ENCODE measurements at regions not wholly inside any gene's neighbourhood (a gene's known extent, or its start where the extent isn't known, plus 50 kb on each side); places are given as distances from the start of the nearest gene placed in this dataset.
"Not testable (repeated sequence)": the region's sequence is repeated elsewhere in the genome, so short reads cannot be mapped to it uniquely, and the experiment has no call there.

DNA sequence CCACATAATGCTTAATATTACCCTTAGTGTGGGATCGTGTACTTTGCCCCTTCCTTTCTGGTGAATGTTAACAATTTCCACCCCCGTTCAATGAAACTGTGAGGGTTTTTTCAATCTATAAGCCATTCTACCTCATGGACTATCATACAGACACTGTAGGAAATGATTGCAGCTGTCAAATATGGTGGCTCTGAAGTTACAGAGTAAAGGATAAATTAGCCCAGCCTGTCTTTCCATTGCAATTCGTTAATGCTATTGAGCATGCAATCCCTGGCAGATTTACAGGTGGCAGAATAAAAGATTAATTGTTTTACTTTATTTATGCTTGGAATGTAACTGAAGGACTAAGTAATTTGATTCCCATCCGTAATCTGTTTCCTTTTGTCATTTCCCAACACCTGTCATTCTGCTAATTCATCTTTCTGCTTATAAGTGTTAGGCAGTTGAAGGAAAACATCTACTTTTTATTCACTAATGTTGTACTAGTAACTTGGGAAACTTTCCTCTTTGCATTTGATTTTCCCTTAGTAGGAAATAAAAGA, 1211.6 kb upstream of the LRRN3 start:
- in situ Hi-C loops (cut with HindIII; ENCODE audit: low sequenced_read_pairs), result no loop called here

DNA sequence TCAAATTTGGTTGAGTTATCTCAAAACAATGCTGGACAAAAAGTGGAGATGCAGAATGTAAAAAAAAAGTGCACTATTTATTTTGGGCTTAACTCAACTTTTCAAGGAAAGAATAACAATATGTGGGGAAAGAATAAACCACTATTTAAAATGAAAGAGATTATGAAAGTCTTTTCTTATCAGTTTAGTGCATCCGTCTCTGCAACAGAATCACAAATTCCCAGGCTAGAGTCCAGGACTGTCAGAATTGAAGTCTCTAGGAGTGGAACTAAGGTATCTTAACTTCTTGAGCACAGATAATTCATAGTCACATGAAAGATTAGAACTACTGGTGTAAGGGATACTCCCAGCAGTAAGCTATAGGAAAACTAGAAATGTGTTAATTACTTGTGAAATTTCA, 1200.3 kb upstream of the LRRN3 start:
- in situ Hi-C loops (cut with HindIII; ENCODE audit: low sequenced_read_pairs), result no loop called here

- in situ Hi-C loops (cut with HindIII; ENCODE audit: low sequenced_read_pairs), result no loop called here
These were observed 1197.7 kb upstream of the LRRN3 start for GRCh38 chr7:109893231-109893630.

- in situ Hi-C loops (cut with HindIII; ENCODE audit: low sequenced_read_pairs), result no loop called here
These were observed 1195.4 kb upstream of the LRRN3 start for GRCh38 chr7:109895536-109895935.

DNA sequence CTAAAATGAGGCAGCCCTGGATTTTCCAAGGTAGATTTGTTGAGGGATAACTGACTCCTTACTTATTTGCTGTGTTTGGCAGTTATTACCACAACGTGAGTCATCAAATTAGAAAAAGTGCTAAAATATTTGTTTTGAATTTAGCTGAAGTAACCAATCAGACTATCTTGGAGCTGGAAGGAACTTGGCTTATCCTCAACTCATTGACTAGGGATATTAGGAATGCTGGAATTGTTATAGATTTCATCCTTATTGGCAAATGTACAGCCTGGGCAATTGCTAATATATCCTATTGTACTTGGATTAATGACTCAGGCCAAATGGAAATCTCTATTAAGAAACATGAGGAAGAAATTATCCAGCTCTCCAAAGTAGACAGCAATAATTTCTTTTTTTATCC, 1189.0 kb upstream of the LRRN3 start:
- in situ Hi-C loops (cut with HindIII; ENCODE audit: low sequenced_read_pairs), result no loop called here

- in situ Hi-C loops (cut with HindIII; ENCODE audit: low sequenced_read_pairs), result not testable (repeated sequence)
These were observed 1185.4 kb upstream of the LRRN3 start for GRCh38 chr7:109905368-109906065.

DNA sequence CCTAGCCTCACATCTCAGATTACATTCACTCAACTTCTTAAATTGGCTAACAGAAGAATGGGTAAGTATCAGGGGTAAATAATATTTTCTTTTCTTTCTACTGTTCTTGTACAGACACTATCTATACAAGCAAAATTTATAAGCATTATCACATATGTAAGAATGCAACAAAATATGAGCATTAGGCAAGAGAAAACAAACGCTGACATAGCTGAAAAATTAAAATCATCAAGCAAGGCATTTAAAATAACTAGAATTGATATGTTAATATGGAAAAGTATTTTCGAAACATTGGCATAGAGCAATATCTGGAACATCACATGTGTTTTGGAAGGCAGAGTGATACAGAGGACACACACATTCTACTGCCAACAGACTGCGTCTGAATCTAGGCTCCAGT, 1175.3 kb upstream of the LRRN3 start:
- in situ Hi-C loops (cut with HindIII; ENCODE audit: low sequenced_read_pairs), result no loop called here

- in situ Hi-C loops (cut with HindIII; ENCODE audit: low sequenced_read_pairs), result no loop called here
These were observed 1164.2 kb upstream of the LRRN3 start for GRCh38 chr7:109926738-109927137.

DNA sequence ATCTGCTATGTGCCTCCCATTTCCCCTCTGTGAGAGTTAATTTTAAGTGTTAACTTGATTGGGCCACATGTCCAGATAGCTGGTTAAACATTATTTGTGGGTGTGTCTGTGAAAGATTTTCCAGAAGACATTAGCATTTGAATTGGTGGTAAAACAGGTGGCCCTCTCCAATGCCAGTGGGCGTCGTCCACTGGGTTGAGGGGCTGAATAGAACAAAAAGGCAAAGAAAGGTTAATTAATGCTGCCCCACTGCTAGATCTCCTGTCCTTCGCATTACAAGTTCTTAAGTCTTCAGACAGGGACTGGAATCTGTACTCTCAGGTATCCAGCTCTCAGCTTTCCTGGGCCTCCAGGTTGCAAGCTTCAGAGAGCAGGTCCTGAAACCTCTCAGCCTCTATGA, 1160.9 kb upstream of the LRRN3 start:
- in situ Hi-C loops (cut with HindIII; ENCODE audit: low sequenced_read_pairs), result no loop called here

DNA sequence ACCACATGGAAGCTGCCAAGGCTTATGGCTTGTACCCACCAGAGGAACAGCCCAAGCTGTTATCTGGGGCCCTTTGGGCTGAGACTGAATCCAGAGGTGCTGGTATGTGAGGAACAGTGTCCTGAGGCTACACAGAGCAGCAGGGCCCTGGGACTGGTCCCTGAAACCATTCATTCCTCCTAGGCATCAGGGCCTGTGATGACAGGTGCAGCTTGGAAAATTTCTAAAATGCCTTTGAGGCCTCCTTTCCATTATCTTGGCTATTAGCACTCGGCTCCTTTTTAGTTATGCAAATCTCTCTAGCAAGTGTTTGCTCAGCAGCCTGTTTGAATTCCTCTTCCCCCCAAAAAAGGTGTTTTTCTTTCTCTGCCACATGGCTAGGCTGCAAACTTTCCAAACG, 1151.7 kb upstream of the LRRN3 start:
- in situ Hi-C loops (cut with HindIII; ENCODE audit: low sequenced_read_pairs), result no loop called here

DNA sequence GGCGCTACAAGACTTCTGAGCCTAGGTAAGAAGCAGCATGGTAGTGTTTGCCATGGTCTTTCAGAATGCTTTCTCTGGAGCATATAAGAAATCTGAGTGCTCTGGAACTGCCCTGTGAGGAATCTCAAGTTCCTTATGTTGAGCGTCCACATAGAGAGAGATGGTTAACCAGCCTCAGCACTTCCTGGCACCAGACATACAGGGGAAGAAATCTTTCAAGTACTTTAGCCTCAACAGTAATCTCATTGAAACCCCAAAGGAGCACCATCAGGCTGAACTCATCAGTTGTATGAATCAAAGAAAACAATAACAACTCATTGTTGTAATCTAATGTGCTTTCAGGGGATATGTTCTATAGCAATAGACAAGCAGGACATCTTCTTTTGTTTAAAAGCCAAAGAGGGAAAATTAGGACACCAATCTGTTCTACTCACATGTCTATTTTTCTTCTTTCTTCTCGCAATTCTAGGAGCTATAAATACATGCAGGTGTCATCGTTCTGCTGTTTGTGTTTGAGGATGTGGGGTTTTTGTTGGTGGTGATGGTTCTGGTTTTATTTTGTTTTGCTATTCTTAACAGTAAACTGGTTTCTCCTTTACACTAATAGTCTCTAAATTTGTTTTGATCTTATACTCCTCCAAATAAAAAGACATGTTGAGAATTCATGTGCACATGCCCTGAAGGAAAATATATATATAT, 1145.0 kb upstream of the LRRN3 start:
- in situ Hi-C loops (cut with HindIII; ENCODE audit: low sequenced_read_pairs), result no loop called here

DNA sequence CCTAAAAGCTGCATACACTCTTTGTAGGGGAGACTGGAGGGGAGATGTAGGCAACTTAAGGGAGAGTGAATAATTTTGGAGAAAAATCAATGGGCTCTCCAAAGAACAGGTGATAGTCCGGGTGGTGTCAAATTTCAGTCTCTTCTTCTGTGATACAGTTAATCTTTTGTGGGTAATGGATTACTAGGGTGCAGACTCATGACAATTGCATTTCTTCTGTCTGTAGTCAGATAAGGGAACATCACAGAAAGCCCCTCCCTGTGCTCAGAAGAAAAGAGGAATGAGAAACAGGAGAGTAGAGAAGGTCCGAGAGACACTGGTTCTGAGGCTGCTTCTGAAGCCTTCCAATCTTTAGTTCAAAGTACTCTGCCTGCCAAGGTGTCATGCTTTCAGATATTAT, 1140.7 kb upstream of the LRRN3 start:
- in situ Hi-C loops (cut with HindIII; ENCODE audit: low sequenced_read_pairs), result no loop called here

GRCh38 chr7:109950821-109951564, 1139.9 kb upstream of the LRRN3 start:
- in situ Hi-C loops (cut with HindIII; ENCODE audit: low sequenced_read_pairs), result no loop called here

DNA sequence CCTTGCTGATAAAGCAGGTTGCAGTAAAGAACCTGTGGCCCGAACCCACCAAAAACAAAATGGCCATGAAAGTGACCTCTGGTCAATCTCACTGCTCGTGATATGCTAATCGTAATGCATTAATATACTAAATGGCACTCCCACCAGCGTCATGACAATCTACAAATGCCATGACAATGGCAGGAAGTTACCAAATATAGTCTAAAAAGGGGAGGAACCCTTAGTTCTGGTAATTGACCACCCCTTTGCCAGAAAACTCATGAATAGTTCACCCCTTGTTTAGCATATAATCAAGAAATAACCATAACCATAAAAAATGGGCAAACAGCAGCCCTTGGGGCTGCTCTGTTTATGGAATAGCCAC, 1139.4 kb upstream of the LRRN3 start:
- in situ Hi-C loops (cut with HindIII; ENCODE audit: low sequenced_read_pairs), result no loop called here

DNA sequence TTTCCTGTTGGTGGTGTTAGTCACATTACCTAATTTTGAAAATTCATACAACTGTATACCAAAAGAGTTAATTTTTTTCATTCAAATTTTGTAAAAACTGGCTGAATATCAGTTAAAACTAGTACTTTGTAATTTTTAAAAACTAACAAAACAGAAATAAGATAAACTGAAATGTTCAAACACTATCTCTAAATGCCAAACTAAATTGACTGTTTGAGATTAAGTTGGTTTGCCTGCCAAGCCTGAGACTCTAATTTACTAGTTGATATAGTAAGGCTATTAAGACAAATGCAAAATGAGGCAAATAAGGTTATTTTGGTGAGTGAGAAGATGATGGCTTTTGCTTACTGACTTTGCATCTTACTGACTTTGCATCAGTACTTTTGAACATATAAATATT, 1134.9 kb upstream of the LRRN3 start:
- in situ Hi-C loops (cut with HindIII; ENCODE audit: low sequenced_read_pairs), result no loop called here

DNA sequence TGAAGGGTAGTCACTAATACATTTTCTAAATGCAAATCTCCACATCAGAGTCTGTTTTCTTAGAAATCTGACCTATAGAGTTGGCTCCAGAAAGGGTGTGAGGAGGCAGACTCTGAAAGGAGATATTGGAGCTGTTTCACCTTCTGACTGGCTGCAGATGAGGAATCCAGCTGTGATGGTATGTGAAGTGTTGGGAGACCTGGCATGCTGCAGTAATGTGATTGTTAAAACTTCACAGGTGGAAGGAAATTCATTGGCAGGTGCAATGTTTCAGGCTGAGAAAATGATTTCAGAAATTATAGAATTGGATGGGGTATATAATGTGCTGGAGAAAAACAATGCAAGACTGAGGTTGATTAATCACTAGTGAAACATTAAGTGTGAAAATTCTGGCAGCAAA, 1134.0 kb upstream of the LRRN3 start:
- in situ Hi-C loops (cut with HindIII; ENCODE audit: low sequenced_read_pairs), result no loop called here

- in situ Hi-C loops (cut with HindIII; ENCODE audit: low sequenced_read_pairs), result no loop called here
These were observed 1127.2 kb upstream of the LRRN3 start for GRCh38 chr7:109963741-109964140.

DNA sequence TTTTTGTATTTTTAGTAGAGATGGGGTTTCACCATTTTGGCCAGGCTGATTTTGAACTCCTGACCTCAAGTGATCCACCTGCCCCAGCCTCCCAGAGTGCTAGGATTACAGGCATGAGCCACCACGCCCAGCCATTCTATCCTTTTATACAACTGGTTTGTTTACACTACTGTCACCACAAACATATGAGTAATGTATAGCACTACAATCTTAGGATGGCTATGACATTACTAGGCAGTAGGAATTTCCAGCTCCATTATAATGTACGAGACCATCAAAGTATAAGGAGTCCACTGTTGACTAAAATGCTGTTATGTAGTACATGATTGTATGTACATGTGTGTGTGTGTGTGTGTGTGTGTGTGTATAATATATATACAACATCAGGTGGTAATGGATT, 1126.1 kb upstream of the LRRN3 start:
- in situ Hi-C loops (cut with HindIII; ENCODE audit: low sequenced_read_pairs), result no loop called here

- in situ Hi-C loops (cut with HindIII; ENCODE audit: low sequenced_read_pairs), result no loop called here
These were observed 1123.5 kb upstream of the LRRN3 start for GRCh38 chr7:109967406-109967805.

DNA sequence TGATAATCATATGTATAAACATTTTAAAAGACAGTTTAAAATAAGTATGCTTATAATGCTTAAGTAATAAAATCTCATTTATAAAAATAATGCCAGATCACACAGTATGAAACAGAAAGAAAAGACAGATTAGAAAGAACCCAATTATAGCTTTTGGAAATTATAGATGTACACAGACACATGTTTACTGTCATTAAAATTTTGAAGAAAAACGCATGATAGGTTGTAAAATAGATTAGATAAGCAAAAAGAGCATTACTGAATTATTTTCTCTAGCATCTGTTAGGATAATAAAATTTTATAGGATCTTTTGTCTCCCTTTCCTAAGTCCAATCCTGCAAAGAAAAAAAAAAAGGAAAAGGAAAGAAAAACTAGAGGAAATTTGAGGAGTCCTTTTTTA, 1107.3 kb upstream of the LRRN3 start:
- in situ Hi-C loops (cut with HindIII; ENCODE audit: low sequenced_read_pairs), result no loop called here

- in situ Hi-C loops (cut with HindIII; ENCODE audit: low sequenced_read_pairs), result no loop called here
These were observed 1106.2 kb upstream of the LRRN3 start for GRCh38 chr7:109984729-109985128.

- in situ Hi-C loops (cut with HindIII; ENCODE audit: low sequenced_read_pairs), result no loop called here
These were observed 1104.2 kb upstream of the LRRN3 start for GRCh38 chr7:109986701-109987100.
